ENCODE measurements at regions not wholly inside any gene's neighbourhood (a gene's known extent, or its start where the extent isn't known, plus 50 kb on each side); places are given as distances from the start of the nearest gene placed in this dataset.
A peak's percentile ranks its signal among the peaks of the same experiment; 100 is the strongest.
"Not testable (repeated sequence)": the region's sequence is repeated elsewhere in the genome, so short reads cannot be mapped to it uniquely, and the experiment has no call there.

DNA sequence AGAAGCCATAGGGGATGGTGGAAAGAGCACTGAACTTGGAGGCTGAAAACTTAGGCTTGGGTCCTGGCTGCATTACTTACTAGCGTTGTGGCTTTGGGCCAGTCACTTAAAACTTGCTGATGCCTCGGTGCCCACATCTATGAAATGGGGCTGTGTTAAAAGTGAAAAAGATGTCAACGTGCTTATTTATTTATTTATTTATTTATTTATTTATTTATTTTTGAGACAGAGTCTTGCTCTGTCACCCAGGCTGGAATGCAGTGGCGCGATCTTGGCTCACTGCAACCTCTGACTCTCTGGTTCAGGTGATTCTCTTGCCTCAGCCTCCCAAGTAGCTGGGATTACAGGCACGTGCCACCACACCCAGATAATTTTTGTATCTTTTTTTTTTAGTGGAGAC lies 94.3 kb downstream of the MRM1 start:
- DNase-seq (ENCODE audit: low spot score), result not testable (repeated sequence)

DNA sequence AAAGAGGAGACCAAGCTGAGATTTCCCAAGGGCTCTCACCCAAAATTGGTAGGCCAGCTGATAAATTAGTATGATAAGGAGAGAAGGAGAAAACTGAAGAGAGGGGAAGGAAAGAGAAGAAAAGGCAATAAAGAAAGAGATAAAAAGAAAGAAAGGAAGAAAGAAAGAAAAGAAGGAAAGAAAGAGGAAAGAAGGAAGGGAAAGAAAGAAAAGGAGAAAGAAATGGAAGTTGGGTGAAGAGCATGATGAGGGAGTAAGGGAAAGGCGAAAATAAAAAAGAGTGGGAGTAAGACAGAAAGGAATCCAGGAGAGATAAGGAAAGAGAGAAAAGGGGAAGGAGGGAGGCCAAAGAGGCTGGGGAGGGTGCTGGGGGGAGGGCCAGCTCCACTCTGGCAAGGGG lies 95.4 kb downstream of the MRM1 start:
- DNase-seq (ENCODE audit: low spot score), result no peak

DNA sequence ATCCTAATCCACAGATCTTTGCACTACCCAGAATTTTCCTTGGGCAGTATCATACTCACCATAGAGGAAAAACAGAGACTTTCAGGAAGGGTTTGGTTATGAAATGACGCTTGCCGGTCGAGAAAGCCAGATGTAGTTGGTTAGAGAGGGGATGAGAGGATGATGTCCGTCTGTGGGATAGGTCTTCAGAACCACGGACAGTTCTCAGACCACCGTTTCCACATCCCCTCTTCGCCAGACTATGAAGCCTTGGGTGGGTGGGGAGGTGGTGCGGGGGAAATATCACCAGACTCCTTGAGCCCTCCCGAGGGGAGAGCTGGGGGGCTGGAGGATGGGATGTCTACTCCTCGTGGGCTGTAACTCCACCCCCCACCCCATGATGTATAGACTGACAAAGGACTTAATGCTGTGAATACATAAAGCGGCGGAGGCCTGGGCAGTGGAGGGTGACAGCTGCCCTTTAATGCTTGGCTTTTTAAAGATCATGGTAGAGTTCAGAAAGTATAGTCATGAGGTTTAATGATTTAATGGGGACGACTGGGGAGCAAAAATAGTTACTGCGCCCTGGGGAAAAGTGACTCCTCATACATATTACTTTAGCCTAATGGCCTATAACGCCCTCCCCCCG lies 96.6 kb downstream of the MRM1 start:
- DNase-seq (ENCODE audit: low spot score), result peak; percentile 63

DNA sequence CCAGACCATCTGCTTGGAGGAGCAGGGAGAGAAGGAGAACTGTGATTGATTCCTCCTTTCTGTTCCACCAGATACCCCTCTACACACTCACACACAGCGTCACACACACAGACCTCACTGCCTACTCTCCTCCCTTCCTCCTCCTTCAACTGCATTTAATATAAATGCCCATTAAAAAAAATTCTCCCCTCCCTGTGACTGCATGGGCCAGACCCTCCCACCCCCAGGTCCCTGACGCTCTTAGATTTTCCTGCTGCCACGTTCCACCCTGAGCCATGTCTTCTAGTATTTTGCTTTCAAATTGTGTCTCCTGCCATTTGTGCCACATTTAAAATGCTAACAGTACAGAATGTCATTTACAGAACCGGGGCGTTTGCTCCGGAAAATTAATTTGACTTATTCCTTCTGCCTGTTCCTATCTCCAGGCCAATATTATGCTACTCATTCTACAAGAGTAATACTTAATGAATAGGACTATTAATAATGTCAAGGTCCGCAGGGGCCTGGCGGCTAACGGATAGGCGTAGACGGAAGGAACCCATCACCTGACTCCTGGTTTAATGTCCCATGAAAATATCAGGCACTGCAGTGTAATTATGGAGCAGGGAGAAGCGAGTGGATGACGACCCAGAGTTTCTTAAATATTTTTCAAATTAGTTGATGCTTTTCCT lies 100.2 kb downstream of the MRM1 start:
- DNase-seq (ENCODE audit: low spot score), result no peak

DNA sequence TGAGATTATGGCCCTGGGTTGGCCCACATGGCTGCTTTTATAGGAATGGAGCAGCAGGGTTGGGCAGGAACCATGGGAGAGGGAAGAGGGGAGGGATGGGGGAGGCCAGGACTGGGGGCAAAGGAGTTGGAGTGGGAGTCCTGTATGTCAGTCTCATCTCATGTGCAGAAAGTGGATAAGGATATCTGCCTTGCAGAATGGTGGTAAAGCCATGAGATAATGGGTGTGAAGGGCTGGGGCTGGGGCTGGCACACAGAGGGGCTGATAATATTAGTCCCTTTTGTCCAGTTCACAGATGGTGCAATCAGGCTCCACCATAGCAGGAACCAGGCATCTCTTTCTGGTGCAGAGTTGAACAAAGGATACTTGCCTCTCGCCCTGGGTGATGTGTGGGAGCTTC lies 101.3 kb downstream of the MRM1 start:
- no peak for DNase-seq (ENCODE audit: low spot score)

DNA sequence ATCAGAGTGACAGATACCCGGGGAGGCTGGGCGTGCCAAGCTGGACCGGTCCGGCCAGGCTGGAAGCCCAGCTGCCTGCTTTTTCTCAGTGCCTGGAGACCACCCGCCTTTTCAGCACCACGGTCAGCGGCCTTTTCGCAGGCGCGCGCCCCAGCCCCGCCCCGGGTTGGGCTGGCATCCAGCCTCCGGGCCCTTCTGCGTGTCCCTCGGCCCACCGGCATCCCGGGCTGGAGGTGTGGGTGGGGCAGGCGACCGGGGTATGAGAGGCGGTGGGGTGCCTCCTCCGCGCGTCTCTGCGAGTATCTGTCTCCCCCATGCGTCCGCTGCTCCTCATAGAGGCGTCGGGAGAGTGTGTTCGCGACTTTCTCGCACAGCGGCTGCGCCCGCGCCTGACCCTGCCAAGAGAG lies 102.5 kb downstream of the MRM1 start:
- DNase-seq (ENCODE audit: low spot score), result peak; percentile 97

DNA sequence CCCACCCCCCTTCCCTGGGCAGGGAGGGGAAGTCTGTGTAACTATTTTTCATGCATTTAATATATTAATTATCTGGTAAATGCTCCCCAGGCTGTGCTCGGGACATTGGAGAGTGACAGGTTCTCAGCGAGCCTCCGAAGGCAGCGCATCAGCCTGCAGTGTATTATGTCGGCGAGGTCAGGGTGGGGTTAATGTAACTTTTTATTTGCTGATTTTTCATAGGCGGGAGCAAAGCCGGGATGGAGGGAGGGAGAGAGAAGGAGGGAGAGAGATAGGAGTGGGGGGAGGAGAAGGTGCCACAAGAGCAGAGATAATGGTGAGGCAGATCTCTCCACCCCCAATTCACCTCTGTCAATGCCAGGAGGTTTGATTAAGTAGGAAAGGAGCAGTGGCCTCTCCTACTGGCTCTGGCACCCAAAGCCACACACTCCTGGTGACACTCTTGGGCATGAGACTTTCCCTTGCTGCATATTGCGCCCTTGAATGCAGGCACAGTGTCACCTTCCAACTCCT lies 104.0 kb downstream of the MRM1 start:
- DNase-seq (ENCODE audit: low spot score), result no peak

DNA sequence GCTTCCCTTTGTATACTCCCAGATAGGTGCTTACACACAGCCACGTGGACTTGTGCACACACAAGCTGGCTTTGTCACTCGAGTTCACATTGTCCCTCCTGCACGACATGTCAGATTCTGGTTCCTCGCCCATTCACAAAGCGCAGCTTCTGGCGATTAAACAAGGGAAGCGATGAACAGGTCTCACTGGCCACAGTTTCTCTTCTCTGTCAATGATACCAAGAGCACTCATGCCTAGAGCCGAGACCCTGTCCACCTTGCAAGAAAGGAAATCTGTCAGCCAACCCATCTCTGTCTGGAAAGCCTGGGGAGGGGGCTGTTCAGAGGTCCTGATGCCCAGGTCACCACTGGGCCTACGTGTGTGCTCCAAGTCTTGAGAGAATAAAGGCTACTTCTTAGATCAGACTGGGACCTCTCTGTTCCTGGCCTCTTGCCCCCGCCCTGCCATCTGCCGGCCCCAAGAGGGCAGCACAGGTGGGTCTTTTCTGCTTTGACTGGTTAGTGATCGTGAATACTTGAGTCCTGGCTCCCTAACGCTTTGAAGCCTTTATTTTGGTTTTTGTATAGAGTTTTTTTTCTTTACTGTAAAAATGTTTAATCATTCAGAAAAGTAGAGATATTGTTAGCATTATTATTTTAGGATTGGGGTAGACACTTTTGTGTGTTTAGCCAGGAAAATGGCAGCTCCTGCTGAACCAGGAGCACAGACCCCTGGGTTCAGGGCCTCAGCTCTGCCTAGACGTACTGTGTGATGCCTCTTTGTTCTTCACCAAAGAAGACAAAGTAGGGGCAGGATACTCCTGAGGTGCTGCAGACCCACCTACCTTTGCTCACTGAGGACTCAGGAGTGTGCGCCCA lies 104.7 kb downstream of the MRM1 start:
- DNase-seq (ENCODE audit: low spot score), result peak; percentile 77

DNA sequence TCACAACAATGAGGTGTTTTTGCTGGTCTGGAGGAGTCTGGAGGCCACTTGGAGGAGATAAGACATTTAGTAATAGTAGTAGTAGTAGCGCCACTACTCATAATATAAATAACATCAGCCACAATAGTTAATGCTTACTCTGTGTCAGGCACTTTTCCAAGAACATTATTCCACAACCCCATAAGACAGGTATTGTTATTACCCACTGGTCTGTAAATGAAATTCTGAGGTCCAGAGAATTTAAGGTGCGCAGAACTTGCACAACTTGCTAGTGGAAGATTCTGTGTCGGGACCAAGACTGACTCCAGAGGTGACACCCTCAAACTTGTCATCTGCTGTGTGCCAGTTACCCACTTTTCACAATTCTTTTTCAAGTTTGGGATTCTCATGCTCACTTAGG lies 106.5 kb downstream of the MRM1 start:
- no peak for DNase-seq (ENCODE audit: low spot score)

DNA sequence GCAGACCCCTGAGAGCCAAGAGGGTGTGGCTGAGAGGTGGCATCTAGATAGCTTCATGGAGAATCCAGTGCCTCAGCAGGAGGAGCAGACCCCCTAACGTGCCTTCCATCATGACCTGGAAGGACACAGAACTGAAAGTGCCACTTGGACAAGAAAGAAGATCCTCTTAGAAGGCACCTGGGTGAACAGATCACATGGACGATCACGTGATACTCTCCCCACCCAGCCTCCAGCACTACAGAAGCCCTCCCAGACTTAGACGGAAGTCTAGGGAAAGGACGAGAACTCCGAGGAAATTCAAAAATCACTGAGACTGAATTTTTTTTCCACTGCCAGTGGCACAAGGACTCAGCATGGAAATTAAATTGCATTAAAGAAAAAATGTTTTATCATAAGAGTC lies 113.4 kb downstream of the MRM1 start:
- no peak for DNase-seq (ENCODE audit: low spot score)

DNA sequence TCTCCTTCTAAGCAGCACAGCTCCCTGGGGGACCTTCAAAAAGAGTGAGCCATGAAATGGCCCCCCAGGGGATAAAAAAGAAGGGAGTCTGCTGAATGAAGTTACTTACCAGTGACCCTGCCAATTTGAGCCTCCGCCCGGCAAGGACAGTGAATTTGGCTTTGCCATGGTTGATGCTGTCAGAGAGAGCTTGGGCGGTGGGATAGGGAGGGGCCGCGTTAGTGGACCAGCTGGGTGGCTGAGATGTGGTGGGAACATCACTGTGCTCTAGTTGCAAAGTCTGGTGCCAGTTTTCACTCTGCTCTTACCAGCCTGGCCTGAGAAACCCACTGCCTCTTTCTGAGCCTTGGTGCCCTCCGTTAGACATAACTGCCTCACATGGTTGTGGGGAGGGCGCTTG lies 114.6 kb downstream of the MRM1 start:
- DNase-seq (ENCODE audit: low spot score), result no peak

DNA sequence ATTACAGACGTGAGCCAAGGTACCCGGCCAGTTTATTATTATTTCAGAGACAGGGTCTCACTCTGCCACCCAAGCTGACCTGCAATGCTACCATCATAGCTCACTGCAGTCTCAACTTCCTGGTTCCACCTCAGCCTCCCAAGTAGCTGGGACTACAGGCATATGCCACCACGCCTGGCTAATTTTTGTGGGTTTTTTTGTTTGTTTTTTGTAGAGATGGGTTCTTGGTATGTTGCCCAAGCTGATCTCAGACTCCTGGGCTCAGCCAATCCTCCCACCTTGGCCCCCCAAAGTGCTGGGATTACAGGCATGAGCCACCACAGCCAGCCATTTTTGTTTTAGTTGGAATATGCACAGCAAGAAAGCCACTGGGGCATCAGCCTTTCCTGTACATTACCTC lies 115.7 kb downstream of the MRM1 start:
- DNase-seq (ENCODE audit: low spot score), result no peak

DNA sequence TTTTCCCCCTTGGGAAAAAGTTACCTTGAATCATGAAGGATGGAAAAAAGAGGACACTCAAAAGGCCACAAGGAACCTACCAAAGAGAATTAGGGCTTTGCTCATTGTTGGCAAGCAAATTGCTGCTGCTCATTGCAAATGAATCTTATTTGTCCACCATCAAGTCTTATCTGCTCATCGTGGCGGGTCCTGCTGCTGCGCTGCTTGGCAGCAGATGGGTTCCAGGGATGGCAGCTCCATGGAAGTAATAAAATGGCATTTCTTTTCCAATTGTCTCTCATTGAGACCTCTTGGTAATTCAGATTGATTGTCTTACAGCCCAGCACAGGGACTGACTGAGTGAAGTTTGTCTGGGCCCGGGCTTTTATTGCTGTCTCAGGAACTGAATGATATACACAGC lies 118.7 kb downstream of the MRM1 start:
- DNase-seq (ENCODE audit: low spot score), result no peak

DNA sequence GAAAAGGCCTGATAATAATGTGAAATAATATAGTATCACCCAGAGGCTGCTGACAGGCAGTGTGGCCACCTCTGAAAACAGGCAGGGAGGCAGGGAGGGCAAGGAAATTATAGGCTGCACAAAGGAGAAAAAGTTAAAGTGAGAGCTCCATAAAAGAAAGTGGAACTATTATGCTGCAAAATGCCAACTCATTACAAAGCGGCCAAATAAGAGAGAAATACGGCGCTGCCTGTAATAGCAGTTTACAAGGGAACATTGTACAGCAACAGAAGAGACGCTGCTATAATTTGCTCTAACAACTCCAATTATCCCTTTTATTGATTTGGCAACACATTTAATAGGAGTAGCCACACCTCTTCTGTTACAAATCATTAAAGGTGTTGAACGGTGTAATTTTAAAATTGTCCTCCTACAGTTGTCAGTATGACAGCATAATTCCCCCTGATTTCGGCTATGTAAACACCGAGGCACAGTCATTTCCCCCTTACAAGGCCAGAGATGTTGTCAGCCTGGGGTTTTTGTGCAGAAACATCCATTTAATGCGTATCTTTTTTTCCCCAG lies 120.3 kb downstream of the MRM1 start:
- no peak for DNase-seq (ENCODE audit: low spot score)

DNA sequence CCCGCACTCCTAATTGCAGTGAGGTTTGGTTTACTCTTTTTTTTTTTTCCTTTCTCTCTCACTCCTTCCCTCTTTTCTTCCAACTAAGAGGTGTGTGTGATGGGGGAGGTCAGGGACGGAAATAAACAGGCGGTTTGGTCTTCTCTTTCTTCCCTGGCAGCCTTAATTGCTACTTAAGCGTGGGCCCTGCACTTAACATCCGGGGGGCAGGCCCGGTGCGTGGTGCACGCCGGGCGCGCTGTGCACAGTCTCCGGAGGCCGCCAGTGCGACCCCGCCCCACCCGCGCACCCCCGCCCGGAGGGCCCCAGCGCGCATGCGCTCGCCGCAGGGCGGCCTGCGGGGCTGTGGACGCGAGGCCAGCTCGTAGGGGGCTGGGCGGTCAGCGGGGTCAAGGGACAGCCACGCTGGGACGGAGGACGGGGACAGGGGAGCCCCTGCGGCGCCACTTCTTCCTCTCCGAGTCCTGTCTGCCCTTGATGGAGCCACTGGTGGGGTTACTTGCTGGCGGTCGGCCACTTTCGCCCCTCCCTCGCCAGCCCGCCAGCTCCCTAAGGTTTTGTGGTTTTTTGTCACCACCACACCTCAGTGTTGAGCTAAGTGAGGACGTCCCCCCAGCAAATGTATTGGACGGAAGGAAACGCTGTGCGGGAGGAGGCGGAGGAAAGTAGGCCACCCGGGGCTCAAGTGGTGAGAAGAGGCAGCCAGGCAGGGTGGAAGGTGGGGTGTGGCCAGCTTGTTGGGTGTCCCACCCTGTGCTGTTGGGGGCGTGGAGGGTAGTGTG lies 120.9 kb downstream of the MRM1 start:
- peak; percentile 97 for DNase-seq (ENCODE audit: low spot score)

DNA sequence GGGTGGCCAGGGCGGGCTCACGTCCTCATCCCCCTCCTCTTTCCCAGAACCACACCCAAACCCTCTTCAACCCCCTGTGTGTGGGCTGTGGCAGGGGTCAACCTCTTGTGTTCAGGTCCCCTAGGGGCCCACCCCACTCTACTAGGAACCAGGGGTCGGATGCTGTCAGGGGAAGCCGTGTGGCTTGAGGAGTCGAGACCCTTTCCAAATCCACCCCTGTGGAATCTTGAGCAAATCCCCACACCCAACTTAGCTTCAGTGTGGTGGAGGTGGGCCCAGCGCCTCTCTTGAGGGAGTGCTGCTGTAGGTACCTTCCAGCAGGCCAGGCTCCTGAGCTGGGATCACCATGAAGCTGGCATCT lies 121.5 kb downstream of the MRM1 start:
- DNase-seq (ENCODE audit: low spot score), result no peak

DNA sequence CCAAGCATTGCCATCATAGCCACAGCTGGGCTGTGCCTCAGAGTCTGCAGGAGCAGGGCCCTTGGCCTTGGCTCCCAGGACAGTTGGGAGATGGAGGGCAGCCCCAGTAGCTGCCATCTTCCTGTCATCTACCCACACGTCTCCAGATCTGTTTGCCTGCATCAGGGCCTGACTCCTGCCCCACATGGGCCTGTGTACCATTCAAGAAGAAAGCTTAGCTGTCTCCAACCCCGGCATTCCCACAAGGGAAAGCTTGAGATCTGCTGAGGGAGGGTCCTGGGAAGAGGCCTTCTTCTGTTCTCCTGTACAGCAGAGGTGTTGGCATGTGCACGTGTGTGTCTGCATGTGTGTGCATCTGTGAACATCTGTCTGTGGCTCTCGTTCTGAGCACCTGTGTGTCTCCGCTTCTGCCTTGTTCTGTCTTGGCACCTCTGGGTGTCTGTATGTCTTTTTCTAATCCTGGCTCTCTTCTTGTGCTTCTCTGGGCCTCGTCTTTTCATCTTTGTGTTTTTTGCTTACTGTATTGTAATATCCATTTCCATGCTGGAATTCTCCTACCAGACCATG lies 122.2 kb downstream of the MRM1 start:
- DNase-seq (ENCODE audit: low spot score), result no peak

DNA sequence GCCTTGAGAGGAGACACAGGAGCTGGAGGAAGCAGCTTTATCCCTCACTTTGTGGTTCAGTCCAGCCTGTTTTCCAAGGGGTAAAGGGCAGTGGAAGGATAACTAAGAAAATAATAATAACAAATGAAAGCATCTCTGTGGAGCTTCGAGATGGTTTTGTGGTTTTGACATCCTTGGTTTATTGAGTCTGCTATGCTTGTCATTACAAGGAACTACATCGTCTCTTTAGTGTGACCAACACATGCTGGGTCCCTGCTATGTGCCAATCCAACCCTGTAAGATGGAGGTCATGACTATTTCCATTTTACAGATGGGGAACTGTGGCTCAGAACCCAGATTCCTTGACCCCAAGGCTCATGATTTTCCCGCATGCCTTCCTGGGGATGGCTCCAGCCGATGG lies 124.8 kb downstream of the MRM1 start:
- no peak for DNase-seq (ENCODE audit: low spot score)

DNA sequence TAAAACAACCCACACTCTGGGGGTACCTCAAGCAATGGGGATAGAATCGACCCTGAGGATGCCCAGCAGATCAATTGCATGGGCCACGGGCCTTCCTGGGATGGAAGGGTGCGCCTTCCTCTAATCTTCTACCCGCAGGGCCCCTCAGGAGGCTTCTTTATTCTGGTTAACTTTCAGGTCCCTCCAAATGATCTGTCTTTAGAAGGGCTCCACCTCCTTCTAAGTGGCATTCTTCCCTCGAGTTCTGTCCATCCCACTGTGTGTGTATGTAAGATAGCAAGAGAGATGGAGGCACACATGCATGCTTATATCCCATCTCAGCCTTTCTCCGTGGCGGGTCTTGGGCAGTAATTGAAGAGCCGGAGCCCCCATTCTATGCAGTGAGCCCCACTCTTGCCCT lies 125.7 kb downstream of the MRM1 start:
- no peak for DNase-seq (ENCODE audit: low spot score)

DNA sequence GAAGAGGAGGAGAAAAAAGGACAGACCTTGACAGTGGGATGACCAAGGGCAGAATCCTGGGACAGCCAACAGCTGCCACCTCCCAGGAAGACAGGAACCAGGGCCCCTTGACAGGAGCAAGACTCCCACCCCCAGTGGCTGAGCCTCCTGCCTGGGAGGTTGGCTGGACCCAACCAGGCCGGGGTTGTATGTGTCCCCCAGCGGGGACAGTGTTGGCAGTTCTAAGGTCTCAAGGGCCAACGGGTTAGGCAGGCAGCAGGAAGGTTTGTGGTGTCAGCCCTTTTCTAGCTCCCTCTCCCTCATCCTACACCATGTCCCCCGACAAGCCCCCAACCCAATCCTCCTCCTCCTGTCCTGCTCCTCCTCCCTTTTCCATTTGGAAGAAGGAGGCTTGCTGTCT lies 126.2 kb downstream of the MRM1 start:
- no peak for DNase-seq (ENCODE audit: low spot score)

All from iPS-NIHi11 (cell line).